LNCaP clone FGC (cell line): ENCODE measurements at regions not wholly inside any gene's neighbourhood (a gene's known extent, or its start where the extent isn't known, plus 50 kb on each side); places are given as distances from the start of the nearest gene placed in this dataset.

Experiments
- DNase-seq: peaks from one replicate; pipeline ENCODE4 v3.0.0-alpha.2; 2011; ENCODE audit warnings: low read depth
- H3K4me3 ChIP-seq: 2 replicates; pipeline ENCODE4 v1.5.1; 2011; ENCODE audit warnings: mild to moderate bottlenecking, low read depth, low read length, control low read depth
- CTCF ChIP-seq: IDR thresholded peaks from 2 replicates; pipeline ENCODE4 v1.5.1; 2012; ENCODE audit warnings: mild to moderate bottlenecking; ENCODE audit not compliant: control insufficient read depth, insufficient read depth; ENCODE audit errors: extremely low read depth

- DNase-seq: no peak
- TF ChIP-seq CTCF: no peak
- no peak overlapping the region for H3K4me3 ChIP-seq
These were observed 155.0 kb downstream of the TUSC7 start for GRCh38 chr3:116864590-116864927.

GRCh38 chr3:116870379-116870778 is 160.8 kb downstream of the TUSC7 start:
- DNase-seq: no peak
- TF ChIP-seq CTCF: no peak
- H3K4me3 ChIP-seq: no peak overlapping the region

DNA sequence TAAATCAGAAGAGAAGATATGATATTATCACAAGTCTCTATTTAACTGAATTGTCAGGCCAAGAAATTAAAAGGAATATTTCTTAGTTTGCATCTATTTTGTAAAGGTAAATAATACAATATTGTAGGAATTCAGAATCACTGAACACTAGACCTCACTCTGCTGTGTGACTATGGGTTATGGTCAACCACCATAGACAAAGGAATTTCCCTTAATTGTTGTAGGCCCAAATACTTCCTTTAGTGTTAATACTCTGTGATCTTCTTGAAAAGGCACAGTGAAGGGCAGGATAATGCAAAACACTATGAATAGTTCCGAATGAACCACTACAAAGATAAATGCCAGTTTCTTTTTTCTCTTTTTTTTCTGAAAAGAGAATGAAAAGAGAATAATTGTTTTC is 162.3 kb downstream of the TUSC7 start:
- no peak for TF ChIP-seq CTCF
- no peak for DNase-seq
- no peak overlapping the region for H3K4me3 ChIP-seq

DNA sequence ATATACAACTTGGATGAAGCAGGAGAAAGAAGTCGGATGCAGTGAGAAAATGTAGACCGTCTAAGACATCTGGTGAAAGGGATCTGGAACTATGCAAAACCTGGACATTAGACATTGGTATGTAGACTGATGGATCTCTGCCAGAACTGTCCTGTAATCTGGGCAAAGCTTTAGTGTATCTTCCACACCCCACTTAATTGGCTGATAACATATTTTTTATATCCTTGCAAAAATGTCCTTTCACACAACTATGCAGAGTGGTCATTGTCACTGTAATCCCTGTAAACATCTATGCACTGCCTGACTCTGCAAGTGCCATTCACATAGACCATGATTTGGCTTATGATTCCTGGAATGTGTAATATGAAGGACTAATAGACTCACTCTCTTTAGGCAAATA is 163.1 kb downstream of the TUSC7 start:
- TF ChIP-seq CTCF: no peak
- no peak overlapping the region for H3K4me3 ChIP-seq
- no peak for DNase-seq

- no peak for TF ChIP-seq CTCF
- no peak for DNase-seq
- H3K4me3 ChIP-seq: no peak overlapping the region
These were observed 163.6 kb downstream of the TUSC7 start for GRCh38 chr3:116873142-116873541.

- no peak for TF ChIP-seq CTCF
- no peak overlapping the region for H3K4me3 ChIP-seq
- no peak for DNase-seq
These were observed 168.4 kb downstream of the TUSC7 start for GRCh38 chr3:116877968-116878367.

GRCh38 chr3:116886202-116886893 is 176.8 kb downstream of the TUSC7 start:
- no peak for DNase-seq
- TF ChIP-seq CTCF: no peak

More at GRCh38 chr3:116886202-116886893, 176.8 kb downstream of the TUSC7 start:
- no peak overlapping the region for H3K4me3 ChIP-seq
